ENCODE measurements at regions not wholly inside any gene's neighbourhood (a gene's known extent, or its start where the extent isn't known, plus 50 kb on each side); places are given as distances from the start of the nearest gene placed in this dataset.
"Not testable (repeated sequence)": the region's sequence is repeated elsewhere in the genome, so short reads cannot be mapped to it uniquely, and the experiment has no call there.

DNA sequence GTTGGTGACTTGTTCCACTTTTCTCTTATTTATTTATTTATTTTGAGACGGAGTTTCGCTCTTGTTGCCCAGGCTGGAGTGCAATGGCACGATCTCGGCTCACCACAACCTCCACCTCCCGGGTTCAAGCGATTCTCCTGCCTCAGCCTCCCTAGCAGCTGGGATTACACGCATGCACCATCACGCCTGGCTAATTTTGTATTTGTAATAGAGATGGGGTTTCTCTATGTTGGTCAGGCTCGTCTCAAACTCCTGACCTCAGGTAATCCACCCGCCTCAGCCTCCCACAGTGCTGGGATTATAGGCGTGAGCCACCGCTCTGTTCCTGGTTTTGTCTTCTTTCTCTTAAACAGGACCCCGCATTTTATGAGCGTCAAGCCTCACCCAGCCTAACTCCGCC, 57.3 kb upstream of the METTL9 start:
- TF ChIP-seq, protein P1, sequence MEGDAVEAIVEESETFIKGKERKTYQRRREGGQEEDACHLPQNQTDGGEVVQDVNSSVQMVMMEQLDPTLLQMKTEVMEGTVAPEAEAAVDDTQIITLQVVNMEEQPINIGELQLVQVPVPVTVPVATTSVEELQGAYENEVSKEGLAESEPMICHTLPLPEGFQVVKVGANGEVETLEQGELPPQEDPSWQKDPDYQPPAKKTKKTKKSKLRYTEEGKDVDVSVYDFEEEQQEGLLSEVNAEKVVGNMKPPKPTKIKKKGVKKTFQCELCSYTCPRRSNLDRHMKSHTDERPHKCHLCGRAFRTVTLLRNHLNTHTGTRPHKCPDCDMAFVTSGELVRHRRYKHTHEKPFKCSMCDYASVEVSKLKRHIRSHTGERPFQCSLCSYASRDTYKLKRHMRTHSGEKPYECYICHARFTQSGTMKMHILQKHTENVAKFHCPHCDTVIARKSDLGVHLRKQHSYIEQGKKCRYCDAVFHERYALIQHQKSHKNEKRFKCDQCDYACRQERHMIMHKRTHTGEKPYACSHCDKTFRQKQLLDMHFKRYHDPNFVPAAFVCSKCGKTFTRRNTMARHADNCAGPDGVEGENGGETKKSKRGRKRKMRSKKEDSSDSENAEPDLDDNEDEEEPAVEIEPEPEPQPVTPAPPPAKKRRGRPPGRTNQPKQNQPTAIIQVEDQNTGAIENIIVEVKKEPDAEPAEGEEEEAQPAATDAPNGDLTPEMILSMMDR (IDR thresholded peaks at IDR 0.05 in 2 of 3, conservative IDR thresholded peaks at IDR 0.05 in 1 of 3; ENCODE audit: control insufficient read depth in 2 of 3, extremely low read depth in 1 of 3, insufficient read depth in 1 of 3, low read depth in 3 of 3, low read length in 3 of 3): not testable (repeated sequence)
- not testable (repeated sequence) for TF ChIP-seq CBX5 (IDR thresholded peaks at IDR 0.05; ENCODE audit: low read depth); CBX3 (IDR thresholded peaks at IDR 0.05; ENCODE audit: borderline replicate concordance, low read depth); POLR2A (IDR thresholded peaks at IDR 0.05; ENCODE audit: low read depth, low read length); PAX8 (IDR thresholded peaks at IDR 0.05); HCFC1 (IDR thresholded peaks at IDR 0.05; ENCODE audit: low read length)

Measured in GM12878 (cell line).